GM21529 (cell line): ENCODE measurements at regions not wholly inside any gene's neighbourhood (a gene's known extent, or its start where the extent isn't known, plus 50 kb on each side); places are given as distances from the start of the nearest gene placed in this dataset.

Source experiments
- ATAC-seq: cut with Tn5 transposase; IDR thresholded peaks from one replicate; pipeline ENCODE4 v1.9.1; 2021; ENCODE audit not compliant: unreplicated experiment

DNA sequence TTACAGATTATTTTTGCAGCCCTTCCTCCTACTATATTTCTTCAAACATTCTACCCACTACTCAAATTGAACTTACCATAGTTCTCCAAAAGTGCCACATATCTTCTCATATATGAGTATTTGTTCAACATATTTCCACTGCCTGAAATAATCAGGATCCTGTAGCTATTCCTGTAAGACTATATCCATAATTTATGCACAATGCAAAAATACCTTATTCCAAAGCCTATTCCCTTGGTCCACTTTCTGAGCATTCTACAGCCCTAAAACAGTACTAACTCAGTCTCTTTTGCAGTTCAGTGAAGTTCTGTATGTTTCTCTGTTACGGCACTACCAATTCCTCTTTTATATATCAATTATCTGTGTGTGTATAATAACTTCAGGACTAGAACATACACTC is 1283.7 kb upstream of the ADGRL2 start:
- ATAC-seq, result no peak

DNA sequence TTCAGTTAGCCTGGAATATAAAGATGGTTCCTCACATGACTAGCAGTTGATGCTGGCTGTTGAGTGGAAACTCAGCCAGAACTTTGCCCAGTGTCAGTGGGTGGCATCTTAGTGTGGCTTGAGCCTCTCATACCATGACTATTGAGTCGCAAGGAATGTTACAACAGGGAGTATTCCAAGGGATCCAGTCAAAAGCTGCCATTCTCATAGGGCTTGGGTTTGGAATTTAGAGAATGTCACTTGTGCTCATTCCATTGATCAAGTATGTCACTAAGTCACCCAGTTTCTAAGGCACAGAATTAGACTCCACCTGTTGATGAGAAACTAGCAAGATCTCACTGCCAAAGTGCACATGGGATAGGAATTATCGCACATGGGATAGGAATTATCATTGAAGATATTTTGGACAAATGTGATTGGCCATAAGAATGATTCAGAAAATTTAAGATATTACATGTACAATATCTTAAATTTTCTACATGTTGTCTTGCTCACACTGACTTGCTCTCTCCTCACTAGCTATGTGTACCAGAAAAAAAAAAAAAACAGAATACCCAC is 1290.7 kb upstream of the ADGRL2 start:
- ATAC-seq, result no peak

DNA sequence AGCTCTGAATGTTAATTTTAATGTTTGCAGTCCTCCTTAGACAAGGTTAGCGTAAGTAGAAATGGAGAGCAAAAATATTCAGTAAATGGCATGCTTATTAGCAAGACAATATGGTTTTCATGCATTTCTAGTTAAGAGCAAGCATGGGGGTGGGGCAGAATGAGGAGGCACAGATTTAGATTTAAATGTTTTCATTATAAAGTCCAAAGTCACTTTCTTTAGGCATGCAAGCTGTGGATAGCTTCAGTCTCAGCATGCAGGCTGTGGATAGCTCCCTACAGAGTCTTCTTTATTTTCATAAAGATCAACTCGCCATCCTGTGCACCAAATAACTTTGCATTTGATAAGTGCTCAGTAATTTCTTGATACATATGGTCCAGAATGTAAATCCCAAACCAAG is 1294.5 kb upstream of the ADGRL2 start:
- ATAC-seq, result no peak

DNA sequence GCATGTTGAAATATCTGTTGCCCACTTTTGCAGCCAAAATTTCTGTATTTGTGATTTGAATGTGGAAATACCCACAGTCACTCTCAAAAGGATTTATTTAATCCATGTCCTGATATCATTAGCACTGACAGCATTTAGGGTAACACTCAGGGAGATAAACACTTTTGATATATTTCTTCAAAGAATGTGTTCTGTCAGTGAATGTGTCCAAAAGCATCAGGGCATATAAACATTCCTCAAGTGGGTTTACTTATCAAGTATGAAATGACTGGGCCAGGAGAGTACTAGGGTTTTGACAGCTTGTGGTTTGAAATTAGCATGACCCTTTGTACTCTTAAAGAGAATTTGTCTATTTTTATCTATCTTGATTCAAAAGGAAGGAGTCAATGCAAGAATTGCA is 1302.1 kb upstream of the ADGRL2 start:
- ATAC-seq, result no peak

DNA sequence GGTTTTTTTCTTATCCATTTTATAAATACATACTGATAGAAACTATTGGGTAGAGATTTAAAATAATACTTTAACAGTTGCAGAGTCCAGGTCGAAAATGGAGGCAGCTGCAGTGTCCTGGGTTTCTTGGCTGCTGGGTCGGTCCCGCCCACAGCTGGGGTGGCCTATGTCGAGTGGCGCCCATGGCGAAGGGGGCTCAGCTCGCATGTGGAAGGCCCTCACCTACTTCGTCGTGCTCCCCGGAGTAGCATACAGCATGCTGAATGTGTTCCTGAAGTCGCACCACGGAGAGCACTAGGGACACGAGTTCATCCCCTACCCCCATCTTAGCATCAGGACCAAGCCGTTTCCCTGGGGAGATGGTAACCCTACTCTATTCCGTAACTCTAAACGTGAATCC is 1304.9 kb upstream of the ADGRL2 start:
- no peak for ATAC-seq

DNA sequence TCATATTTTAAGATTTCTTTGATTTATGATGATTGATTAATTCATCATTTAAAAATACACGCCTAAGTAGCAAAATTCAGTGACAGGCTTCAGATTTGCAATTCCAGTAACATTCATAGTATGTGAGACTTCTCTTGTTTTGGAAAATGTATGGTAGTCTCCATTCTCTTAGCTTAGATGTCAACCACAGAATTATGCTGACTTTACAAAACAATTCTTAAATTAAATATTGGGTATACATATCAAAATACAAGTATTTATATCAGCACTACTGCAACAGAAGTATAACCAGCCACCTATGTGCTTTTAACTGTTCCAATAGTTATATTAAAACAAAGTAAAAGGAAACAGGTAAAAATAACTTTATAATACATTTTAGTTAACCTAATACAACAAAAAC is 1328.6 kb upstream of the ADGRL2 start:
- ATAC-seq, result no peak

DNA sequence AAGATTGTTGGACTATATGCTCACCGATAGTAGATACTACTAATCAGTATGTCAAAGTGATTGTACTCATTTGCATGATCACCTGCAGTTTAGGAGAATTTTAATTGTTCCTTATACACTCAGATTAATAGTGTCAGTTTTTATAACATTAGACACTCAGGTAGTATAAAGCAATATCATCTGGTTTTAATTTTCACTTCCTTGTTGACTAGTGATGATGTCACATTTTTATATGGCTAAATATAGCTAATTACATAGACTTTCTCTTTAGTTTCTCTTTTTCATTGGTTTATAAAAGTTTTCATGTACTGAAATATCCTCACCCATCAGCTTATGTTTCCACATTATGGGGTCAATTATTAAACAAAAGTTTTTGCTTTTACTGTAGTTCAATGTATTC is 1332.4 kb upstream of the ADGRL2 start:
- no peak for ATAC-seq

DNA sequence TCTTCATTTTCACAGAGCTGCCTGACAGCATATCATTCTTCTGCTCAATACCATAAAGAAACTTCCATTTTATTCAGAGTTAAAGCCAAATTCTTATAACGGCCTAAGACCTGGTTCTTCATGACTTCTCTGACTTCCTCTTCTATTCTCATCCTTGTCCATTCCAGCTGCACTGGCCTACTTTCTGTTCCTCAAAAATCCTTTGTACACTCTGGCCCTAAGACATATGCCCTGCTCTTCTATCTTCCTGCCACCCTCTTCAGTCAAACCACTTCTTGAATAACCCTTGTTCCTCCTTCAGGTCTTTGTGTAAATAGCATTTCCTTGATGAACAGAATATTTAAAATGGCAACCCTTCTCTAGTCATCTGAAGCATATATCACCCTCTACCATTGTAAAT is 1338.7 kb upstream of the ADGRL2 start:
- no peak for ATAC-seq

DNA sequence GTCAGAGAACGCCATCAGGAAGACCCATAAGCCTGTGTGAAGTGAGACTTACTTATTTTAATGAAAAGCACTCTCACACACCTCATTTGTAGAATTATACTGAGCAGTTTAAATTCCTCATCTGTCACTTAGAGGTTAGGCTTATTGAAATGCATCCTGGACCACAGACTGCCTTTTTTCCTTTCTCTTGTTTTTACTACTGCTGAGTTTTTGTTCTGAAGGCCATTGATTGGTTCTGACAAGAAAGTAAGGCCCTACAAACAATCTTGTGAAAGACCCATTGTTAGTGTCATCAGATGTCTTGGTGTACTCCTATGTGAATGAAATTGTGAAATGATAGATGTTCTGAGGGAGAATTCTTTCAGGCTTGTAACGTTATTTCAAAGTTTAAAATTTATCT is 1343.3 kb upstream of the ADGRL2 start:
- no peak for ATAC-seq

DNA sequence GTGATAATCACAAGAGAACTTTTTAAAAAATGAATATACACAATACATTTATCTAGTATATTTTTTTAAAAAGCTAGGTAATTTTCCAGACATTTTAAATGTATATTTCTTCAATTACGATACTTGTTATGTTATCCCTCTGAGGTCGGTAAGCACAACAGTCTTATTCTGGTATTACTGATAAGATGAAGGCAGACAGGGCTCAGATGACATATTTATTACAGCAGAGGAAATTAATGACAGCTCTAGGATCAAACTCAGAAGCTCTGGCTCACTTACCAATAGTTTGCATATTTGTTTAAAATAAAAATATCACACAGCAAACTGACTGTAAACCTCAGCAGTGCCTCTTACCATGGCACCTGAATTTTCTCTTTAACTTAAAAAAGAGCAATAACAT is 1347.0 kb upstream of the ADGRL2 start:
- no peak for ATAC-seq

DNA sequence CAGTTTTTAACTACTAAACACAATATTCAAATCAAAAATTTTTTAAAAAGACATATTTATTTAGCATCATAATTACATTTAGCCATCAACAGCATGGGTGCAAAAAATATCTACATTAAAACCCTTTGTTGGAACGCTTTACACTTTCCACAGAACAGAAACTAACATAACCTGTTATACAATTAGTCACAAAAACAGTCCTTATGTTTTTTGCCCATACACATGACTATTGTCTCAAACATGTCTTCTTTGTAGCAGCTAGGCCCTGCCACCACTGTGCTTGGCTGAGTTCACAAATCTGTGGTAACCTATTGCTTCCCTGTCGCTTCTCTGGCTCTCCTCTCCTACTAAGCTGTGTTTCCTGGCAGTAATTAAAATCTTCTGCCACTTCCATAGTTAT is 1350.0 kb upstream of the ADGRL2 start:
- no peak for ATAC-seq

DNA sequence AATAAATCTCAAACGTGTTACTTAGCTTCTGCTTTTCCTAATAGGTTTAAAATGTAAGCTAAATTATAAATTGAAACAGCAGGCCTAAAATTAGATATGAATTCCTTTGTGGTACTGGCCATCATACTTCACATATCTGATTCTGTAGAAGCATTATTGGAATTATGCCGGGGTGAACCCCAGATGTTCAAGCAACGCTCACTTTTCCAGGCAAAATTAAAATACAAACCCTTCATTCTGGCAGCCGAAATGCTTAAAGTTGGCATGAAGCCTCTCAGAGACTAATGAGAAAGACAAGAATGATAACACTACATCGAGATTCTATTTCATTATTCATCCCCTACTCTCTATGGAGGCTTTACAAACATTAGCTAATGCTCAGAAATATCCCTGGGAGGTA is 1352.7 kb upstream of the ADGRL2 start:
- no peak for ATAC-seq

DNA sequence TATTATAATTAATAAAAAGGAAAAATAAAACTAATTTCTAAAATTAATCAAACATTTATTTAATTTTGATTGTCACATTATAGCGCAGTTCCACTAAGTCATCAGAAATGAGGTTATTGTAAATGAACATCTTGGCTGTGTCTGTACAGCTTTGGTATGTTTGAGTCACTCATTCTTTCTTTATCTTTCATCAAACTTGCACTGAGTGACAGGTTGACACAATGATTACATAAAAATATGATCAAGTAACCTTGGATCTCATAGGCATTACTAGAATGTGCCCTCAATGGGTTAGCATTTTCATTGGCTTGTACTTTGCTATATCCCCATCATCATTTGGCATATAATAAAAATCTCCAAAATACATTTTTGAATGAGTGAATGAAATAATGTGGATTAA is 1353.2 kb upstream of the ADGRL2 start:
- ATAC-seq, result no peak

DNA sequence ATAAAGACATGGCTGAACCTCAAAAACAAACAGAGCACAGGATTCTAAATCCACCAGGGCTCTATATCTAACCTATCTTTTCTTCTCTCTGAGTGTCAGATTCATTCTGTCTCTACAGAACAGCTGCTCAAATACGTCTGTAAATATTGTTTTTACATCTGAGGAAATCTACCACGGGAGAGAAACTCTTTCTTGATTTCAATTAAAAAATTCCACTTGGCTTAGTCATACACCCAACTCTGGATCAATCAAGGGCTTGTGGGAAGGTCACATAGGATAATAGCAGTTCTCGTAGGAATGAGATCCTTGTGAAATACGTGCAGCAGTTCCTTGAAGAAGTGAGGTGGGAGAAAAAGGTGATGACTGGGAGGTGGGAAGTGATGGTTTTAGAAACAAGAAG is 1355.7 kb upstream of the ADGRL2 start:
- ATAC-seq, result no peak

DNA sequence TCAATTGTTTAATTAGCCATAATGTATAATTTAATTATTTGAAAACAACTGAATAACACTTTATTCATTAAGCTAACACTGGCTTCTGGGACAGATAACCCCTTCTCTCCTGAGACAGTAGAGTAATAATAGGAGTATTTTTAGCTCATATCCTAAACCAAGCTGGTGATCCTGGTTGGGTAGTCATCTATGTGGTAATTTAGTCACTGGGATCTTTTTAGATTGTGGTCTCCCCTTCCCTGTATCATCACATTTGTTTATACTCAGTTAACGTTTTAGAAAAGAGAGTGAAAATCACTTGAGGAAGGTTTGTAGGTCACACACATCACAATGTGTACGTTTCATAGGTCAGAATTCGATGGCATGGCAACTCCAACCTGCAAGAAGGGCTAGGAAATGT is 1356.6 kb upstream of the ADGRL2 start:
- no peak for ATAC-seq

DNA sequence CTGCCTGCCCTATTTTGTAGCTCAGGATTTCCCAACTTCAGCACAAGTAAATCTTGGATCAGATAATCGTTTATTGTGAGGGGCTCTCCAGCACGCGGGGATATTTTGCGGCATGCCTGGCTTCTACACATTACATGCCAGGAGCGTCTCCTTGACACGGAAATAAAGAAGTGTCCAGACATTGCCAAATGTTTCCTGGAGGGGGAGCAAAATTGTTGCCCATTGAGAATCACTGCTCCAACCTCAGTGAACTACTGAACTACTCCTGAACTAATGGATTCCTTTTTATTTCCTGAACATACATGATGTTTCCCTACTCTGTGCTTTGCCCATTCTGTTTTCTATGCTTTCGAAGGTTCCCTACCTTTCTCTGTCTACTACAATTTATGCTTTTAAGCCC is 1359.1 kb upstream of the ADGRL2 start:
- no peak for ATAC-seq

DNA sequence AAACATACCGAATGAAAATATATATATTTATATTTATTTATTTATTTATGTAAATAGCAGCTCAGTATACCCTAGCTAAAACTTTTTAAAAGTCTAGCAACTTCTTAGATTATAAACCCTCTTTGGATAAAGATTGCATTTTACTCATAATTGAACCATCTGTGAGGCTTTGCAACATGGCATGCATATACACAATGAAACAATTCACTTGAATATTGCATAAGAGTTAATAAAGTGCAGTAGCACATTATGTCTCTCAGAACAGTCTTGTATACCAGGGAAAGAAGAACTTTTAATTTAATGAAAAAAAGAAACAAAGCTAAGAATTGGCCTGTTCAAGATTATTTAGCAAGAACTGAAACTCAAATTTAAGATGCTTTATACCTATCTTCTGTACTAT is 1363.9 kb upstream of the ADGRL2 start:
- ATAC-seq, result no peak

DNA sequence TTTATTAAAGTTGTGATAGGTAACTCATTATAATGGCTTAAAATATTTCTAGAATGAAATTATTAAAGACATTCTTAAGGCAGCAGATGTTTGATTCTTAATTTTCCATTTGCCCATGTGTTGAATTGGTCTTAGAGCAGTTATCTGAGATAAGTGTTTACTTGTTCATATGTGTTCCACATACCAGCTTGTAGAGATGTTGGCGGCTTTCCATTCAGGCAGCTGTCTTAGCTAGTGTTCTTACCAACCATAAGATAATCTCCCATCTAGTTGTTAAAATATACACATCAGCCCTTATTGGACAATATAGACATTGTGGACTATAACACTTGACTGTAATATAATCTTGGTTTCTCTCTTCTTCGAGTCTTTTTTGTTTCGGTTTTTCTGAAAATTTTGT is 1372.9 kb upstream of the ADGRL2 start:
- ATAC-seq, result no peak

DNA sequence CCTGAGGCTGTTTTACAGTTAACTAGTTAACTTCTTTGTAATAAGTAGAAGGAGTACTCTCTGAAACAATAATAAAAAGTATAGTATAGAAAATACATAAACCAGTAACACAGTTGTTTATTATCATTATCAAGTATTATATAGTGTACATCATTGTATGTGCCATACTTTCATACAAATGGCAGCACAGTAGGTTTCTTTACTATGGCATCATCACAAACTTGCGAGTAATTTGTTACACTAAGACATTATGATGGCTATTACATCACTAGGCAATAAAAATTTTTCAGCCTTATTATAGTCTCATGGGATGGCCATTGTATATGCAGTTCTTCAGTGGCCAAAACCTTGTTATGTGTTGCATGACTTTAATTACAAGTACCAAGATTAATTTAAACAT is 1376.5 kb upstream of the ADGRL2 start:
- ATAC-seq, result no peak

DNA sequence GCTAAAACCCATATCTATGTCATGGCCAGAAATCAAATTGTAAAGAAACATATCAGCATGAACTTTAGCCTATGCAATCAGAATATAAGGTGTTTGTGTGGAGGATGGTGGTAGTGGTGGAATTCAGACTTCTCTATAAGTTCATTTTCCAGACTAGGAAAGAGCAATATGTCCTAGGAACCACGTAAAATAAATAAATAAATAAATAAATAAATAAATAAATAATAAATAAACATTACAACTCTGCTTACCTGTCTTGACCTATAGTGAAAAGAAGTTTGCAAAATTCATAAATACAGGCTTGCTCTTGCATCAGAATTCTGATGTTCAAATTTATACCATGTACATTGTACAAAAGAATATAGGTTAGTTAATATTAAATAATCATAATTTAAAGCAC is 1382.6 kb upstream of the ADGRL2 start:
- no peak for ATAC-seq

DNA sequence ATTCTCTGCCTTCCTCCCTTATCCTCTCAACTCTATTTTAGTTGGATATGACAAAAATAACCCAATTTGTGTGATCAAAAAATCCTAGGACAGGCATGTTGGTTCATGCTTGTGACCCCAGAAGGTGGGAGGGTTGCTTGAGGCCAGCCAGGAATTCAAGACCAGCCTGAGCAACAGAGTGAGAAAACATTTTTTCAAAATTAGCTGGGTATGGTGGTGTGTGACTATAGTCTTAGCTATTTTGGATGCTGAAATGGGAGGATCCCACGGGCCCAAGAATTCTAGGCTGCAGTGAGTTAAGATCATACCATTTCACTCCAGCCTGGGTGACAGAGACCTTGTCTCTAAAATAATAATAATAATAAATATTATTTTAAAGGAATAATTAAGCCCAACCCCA is 1383.1 kb upstream of the ADGRL2 start:
- ATAC-seq, result no peak

DNA sequence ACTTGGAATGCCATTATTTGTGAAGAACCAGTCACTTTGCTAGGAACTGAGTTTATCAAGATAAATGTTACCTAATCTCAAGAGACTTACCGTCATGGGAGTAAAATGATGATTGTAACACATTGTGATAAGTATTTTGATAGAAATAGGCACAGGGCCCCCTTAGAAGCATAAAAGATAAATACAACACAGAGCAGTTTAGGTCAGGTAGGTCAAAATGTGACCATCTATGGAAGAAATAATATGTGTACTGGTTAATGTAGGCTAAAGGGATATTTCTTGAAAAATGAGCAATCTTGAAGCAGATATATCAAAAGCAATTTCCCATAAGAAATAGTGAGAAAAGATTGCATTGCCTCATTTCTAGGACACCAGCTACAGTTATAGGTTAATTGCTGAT is 1386.8 kb upstream of the ADGRL2 start:
- no peak for ATAC-seq

DNA sequence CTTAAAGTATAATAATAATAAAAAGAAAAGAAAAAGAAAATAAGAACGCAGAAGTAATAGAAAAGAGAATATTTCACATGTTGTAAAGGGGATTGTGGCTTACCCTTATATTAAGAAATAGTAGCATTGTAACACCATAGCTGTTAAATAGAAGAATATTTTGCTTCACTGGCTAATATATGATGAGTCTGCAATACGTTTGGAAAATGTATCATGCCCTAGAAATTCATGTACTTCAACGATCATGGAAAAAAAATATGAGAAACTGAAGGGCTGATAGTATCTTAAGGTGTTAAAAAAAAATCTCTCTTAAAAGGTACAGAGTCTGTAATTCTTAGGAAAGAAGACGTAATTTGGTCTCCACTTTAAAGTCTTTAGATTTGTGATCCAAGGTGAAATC is 1390.5 kb upstream of the ADGRL2 start:
- ATAC-seq, result no peak

DNA sequence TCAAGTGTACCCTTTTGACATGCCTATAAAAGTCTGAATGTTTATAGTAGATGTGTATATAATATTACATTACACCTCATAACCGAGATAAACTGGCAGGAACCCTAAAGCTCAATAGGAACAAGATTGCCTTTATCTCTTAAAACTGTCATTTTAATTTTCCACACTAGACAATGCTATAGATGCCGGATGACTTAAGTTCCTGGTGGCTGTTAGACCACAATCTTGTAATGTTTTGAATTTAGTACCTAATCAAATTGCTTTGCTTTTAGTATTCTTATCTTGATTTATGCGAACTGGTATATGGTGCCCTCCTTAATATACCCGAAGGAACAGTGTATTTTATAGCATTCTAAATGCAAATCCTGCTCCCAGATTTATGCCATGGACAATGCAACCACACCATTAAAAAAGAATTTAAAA is 1397.0 kb upstream of the ADGRL4 start:
- no peak for ATAC-seq
